Type B pancreatic cell (in vitro differentiated cells): ENCODE measurements at regions not wholly inside any gene's neighbourhood (a gene's known extent, or its start where the extent isn't known, plus 50 kb on each side); places are given as distances from the start of the nearest gene placed in this dataset.

Source experiments
- DNase-seq: peaks from one replicate; pipeline ENCODE4 v3.0.0; 2021; ENCODE audit warnings: mixed read lengths; ENCODE audit not compliant: unreplicated experiment; ENCODE audit errors: extremely low spot score
- H3K27ac Mint-ChIP-seq: 2 replicates; pipeline ENCODE4 v1.8.0; 2021; ENCODE audit warnings: mild to moderate bottlenecking, mixed read lengths
- H3K27me3 Mint-ChIP-seq: 2 replicates; pipeline ENCODE4 v1.8.0; 2021; ENCODE audit warnings: mixed read lengths
- H3K36me3 Mint-ChIP-seq: 2 replicates; pipeline ENCODE4 v1.8.0; 2021; ENCODE audit warnings: mixed read lengths
- H3K4me1 Mint-ChIP-seq: one replicate; pipeline ENCODE4 v1.8.0; 2021; ENCODE audit warnings: mixed read lengths; ENCODE audit not compliant: unreplicated experiment
- H3K4me3 Mint-ChIP-seq: 2 replicates; pipeline ENCODE4 v1.8.0; 2021; ENCODE audit warnings: mild to moderate bottlenecking, mixed read lengths
- H3K9me3 Mint-ChIP-seq: 2 replicates; pipeline ENCODE4 v1.8.0; 2021; ENCODE audit warnings: mixed read lengths
- TF ChIP-seq, protein P1 (sequence below): fragments of 200-600 bp; sonication (generic); conservative IDR thresholded peaks from 2 replicates; pipeline ENCODE4 v1.5.0; 2021; ENCODE audit warnings: antibody characterized with exemption, mild to moderate bottlenecking

GRCh38 chr5:89265511-89266179 lies 382.7 kb upstream of the MEF2C start:
- Mint-ChIP-seq H3K27me3 (peaks cover 3% of the 10 kb centered on the region), H3K4me3 (no peak overlapping the region), H3K9me3 (peaks cover 4% of the 10 kb centered on the region), H3K36me3 (no peaks in the 10 kb centered on the region), H3K27ac (no peak overlapping the region), H3K4me1 (peaks cover 5% of the 10 kb centered on the region)
- no peak for DNase-seq
- TF ChIP-seq, protein P1, sequence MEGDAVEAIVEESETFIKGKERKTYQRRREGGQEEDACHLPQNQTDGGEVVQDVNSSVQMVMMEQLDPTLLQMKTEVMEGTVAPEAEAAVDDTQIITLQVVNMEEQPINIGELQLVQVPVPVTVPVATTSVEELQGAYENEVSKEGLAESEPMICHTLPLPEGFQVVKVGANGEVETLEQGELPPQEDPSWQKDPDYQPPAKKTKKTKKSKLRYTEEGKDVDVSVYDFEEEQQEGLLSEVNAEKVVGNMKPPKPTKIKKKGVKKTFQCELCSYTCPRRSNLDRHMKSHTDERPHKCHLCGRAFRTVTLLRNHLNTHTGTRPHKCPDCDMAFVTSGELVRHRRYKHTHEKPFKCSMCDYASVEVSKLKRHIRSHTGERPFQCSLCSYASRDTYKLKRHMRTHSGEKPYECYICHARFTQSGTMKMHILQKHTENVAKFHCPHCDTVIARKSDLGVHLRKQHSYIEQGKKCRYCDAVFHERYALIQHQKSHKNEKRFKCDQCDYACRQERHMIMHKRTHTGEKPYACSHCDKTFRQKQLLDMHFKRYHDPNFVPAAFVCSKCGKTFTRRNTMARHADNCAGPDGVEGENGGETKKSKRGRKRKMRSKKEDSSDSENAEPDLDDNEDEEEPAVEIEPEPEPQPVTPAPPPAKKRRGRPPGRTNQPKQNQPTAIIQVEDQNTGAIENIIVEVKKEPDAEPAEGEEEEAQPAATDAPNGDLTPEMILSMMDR: no peak

DNA sequence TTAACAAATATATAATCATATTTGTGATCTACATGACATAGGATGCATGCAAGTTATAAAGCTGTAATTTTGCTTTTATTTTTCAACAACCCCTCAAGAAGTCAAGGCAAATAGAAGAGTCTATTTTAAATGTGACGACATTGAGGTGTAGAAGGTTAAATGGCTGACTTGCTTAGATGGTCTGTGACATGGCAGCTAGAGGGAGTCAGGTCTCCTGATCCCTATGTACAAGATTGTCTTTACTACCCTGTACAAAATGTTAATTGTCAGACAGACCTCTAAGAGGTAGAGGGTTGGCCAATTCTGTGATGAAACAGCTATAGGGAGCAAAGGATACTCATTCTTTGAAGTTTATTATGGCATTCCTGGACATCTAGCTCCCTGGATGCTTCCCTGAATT lies 380.9 kb upstream of the MEF2C start:
- Mint-ChIP-seq H3K27ac (no peak overlapping the region), H3K27me3 (peaks cover 3% of the 10 kb centered on the region), H3K36me3 (no peaks in the 10 kb centered on the region), H3K4me3 (no peak overlapping the region), H3K9me3 (no peaks in the 10 kb centered on the region), H3K4me1 (peaks cover 4% of the 10 kb centered on the region)
- TF ChIP-seq, protein P1: no peak
- DNase-seq: no peak

DNA sequence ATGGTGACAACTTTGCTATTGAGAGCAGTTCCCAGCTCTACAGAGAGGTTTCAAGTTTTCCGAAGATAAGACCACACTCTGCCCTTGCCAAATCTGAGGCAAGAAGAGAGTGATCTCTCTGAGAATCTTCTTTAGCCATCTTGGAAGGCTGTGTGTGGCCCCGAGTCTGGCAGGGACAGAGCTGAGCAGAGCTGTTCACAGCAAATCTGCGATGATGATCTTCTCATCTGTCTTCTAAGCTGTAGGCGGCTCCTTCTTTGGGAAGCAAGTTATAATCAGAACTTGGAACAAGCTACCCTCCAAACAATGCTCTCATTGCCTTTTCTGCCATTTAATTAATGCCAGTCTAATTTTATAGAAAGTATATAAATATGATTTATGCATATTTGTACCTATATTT lies 379.0 kb upstream of the MEF2C start:
- H3K4me3 Mint-ChIP-seq: no peak overlapping the region
- no peak overlapping the region for H3K27ac Mint-ChIP-seq
- TF ChIP-seq, protein P1: no peak
- H3K9me3 Mint-ChIP-seq: no peaks in the 10 kb centered on the region
- peaks cover 3% of the 10 kb centered on the region for H3K27me3 Mint-ChIP-seq
- no peaks in the 10 kb centered on the region for H3K4me1 Mint-ChIP-seq
- DNase-seq: no peak
- H3K36me3 Mint-ChIP-seq: no peaks in the 10 kb centered on the region

- Mint-ChIP-seq H3K4me1 (no peaks in the 10 kb centered on the region), H3K36me3 (no peaks in the 10 kb centered on the region), H3K9me3 (no peaks in the 10 kb centered on the region), H3K27ac (no peak overlapping the region), H3K27me3 (peaks cover 3% of the 10 kb centered on the region), H3K4me3 (no peak overlapping the region)
- TF ChIP-seq, protein P1: no peak
- no peak for DNase-seq
These were observed 377.3 kb upstream of the MEF2C start for GRCh38 chr5:89260254-89260653.

- Mint-ChIP-seq H3K4me3 (no peak overlapping the region), H3K4me1 (peaks cover 6% of the 10 kb centered on the region), H3K27ac (no peak overlapping the region), H3K27me3 (peaks cover under 1% of the 10 kb centered on the region), H3K9me3 (no peaks in the 10 kb centered on the region), H3K36me3 (no peaks in the 10 kb centered on the region)
- TF ChIP-seq, protein P1: no peak
- DNase-seq: no peak
These were observed 373.0 kb upstream of the MEF2C start for GRCh38 chr5:89255845-89256463.
